ENCODE measurements at regions not wholly inside any gene's neighbourhood (a gene's known extent, or its start where the extent isn't known, plus 50 kb on each side); places are given as distances from the start of the nearest gene placed in this dataset.

GRCh38 chrX:124931241-124931640 is 388.4 kb upstream of the TEX13C start:
- TF ChIP-seq CTCF (IDR thresholded peaks at IDR 0.05) = no peak
- no peak for TF ChIP-seq POLR2A (IDR thresholded peaks at IDR 0.05)
- no peak for TF ChIP-seq POLR2AphosphoS5 (IDR thresholded peaks at IDR 0.05)

Measured in transverse colon (tissue), 4 donors.